ENCODE measurements at regions not wholly inside any gene's neighbourhood (a gene's known extent, or its start where the extent isn't known, plus 50 kb on each side); places are given as distances from the start of the nearest gene placed in this dataset.
"Not testable (repeated sequence)": the region's sequence is repeated elsewhere in the genome, so short reads cannot be mapped to it uniquely, and the experiment has no call there.

- 78 to 88% (median 83%) methylated on average over 7 to 9 of the region's 9 CpGs for WGBS, 4 donors
- no peaks in the 10 kb centered on the region for H3K9me3 ChIP-seq
- intact Hi-C loops (cut with DNase I) = loop anchor here (2.0 to 10.0 kb wide), 11 partner anchors 143 to 1857 kb away; partner anchors contain the start of genes PDGFRA (in 1 of the 10) and RASL11B (in 1 of the 10)
- H3K27me3 ChIP-seq = no peaks in the 10 kb centered on the region
- H3K4me3 ChIP-seq = no peak overlapping the region
- H3K27ac ChIP-seq = no peak overlapping the region
- peaks cover 0 to 6% (median 0%) of the 10 kb centered on the region in 12 donors for H3K4me1 ChIP-seq
- no peaks in the 10 kb centered on the region for H3K36me3 ChIP-seq
- DNase-seq (no peak), ATAC-seq (no peak)
- TF ChIP-seq POLR2A (IDR thresholded peaks at IDR 0.05) (no peak), CTCF (IDR thresholded peaks at IDR 0.05) (no peak)
These were observed 281.5 kb downstream of the USP46 start for GRCh38 chr4:52377563-52377962.

GRCh38 chr4:52407545-52407944 is 251.6 kb downstream of the USP46 start:
- Histone ChIP-seq H3K27ac (no peak overlapping the region), H3K4me3 (no peak overlapping the region), H3K36me3 (no peaks in the 10 kb centered on the region), H3K27me3 (no peaks in the 10 kb centered on the region), H3K4me1 (peaks cover 0 to 13% (median 0%) of the 10 kb centered on the region in 12 donors), H3K9me3 (peaks cover 0 to 3% (median 0%) of the 10 kb centered on the region in 12 donors)
- ATAC-seq (no peak), DNase-seq (no peak)
- 44 to 58% (median 53%) methylated on average over 4 of the region's 4 CpGs for WGBS, 4 donors
- intact Hi-C loops (cut with DNase I) = no loop called here
- TF ChIP-seq CTCF (IDR thresholded peaks at IDR 0.05) (no peak), POLR2A (IDR thresholded peaks at IDR 0.05) (no peak)

GRCh38 chr4:52408032-52408431 is 251.1 kb downstream of the USP46 start:
- Histone ChIP-seq H3K27ac (no peak overlapping the region), H3K9me3 (peaks cover 0 to 3% (median 0%) of the 10 kb centered on the region in 12 donors), H3K4me1 (peaks cover 0 to 13% (median 0%) of the 10 kb centered on the region in 12 donors), H3K27me3 (no peaks in the 10 kb centered on the region), H3K36me3 (no peaks in the 10 kb centered on the region), H3K4me3 (no peak overlapping the region)
- no peak for DNase-seq
- TF ChIP-seq POLR2A (IDR thresholded peaks at IDR 0.05) (no peak), CTCF (IDR thresholded peaks at IDR 0.05) (no peak)
- WGBS, 4 donors = 43 to 61% (median 53%) methylated on average over 1 of the region's 1 CpG
- intact Hi-C loops (cut with DNase I) = no loop called here
- ATAC-seq = no peak

GRCh38 chr4:52408471-52408870 is 250.6 kb downstream of the USP46 start:
- intact Hi-C loops (cut with DNase I) = no loop called here

GRCh38 chr4:52409766-52410165 is 249.3 kb downstream of the USP46 start:
- H3K36me3 ChIP-seq; H3K27me3 ChIP-seq; DNase-seq; H3K4me3 ChIP-seq; intact Hi-C loops (cut with DNase I); ATAC-seq; H3K9me3 ChIP-seq; H3K27ac ChIP-seq: not testable (repeated sequence)
- peaks cover 0 to 13% (median 0%) of the 10 kb centered on the region in 12 donors for H3K4me1 ChIP-seq
- 93 to 96% (median 96%) methylated on average over 9 to 18 of the region's 18 CpGs for WGBS, 4 donors

More at GRCh38 chr4:52408471-52408870, 250.6 kb downstream of the USP46 start:
- no peak for DNase-seq
- H3K4me1 ChIP-seq = peaks cover 0 to 13% (median 0%) of the 10 kb centered on the region in 12 donors
- H3K36me3 ChIP-seq = no peaks in the 10 kb centered on the region
- H3K9me3 ChIP-seq = peaks cover 0 to 3% (median 0%) of the 10 kb centered on the region in 12 donors
- no peak for ATAC-seq
- H3K4me3 ChIP-seq = no peak overlapping the region
- no peaks in the 10 kb centered on the region for H3K27me3 ChIP-seq
- no peak overlapping the region for H3K27ac ChIP-seq
- 75 to 83% (median 78%) methylated on average over 6 of the region's 6 CpGs for WGBS, 4 donors
- TF ChIP-seq POLR2A (IDR thresholded peaks at IDR 0.05) (no peak), CTCF (IDR thresholded peaks at IDR 0.05) (no peak)
